Right lobe of liver (tissue), 6 donors: ENCODE measurements at regions not wholly inside any gene's neighbourhood (a gene's known extent, or its start where the extent isn't known, plus 50 kb on each side); places are given as distances from the start of the nearest gene placed in this dataset.

Source experiments
- ATAC-seq, 4 donors: fragments of 200-7000 bp; cut with Tn5 transposase; one replicate each; pipeline ENCODE4 v1.9.1; 2020; ENCODE audit warnings: mild to moderate bottlenecking in 4 of 4, moderate library complexity in 4 of 4
- DNase-seq, 3 donors: peaks; one replicate each; pipeline ENCODE4 v3.0.0-alpha.2; 2020
- H3K27ac ChIP-seq, 3 donors: fragments of 200-600 bp; one replicate each; pipeline ENCODE4 v1.8.0; 2022
- H3K27me3 ChIP-seq, 2 donors: fragments of 200-600 bp; one replicate each; pipeline ENCODE4 v1.8.0; 2022
- H3K36me3 ChIP-seq, 4 donors: fragments of 200-600 bp; sonication (generic) in 1 of 4; one replicate each; pipeline versions ENCODE4 v1.5.1 to v1.8.0; 2017 to 2022; ENCODE audit warnings: control low read depth in 1 of 4
- H3K4me1 ChIP-seq, 4 donors: fragments of 200-600 bp; sonication (generic) in 1 of 4; one replicate each; pipeline versions ENCODE4 v1.5.1 to v1.8.0; 2017 to 2022; ENCODE audit warnings: control low read depth in 1 of 4
- H3K4me3 ChIP-seq, 3 donors: fragments of 200-600 bp; one replicate each; pipeline ENCODE4 v1.8.0; 2022
- H3K9me3 ChIP-seq, 4 donors: fragments of 200-600 bp; sonication (generic) in 1 of 4; one replicate each; pipeline versions ENCODE4 v1.5.1 to v1.8.0; 2017 to 2022; ENCODE audit warnings: control low read depth in 1 of 4
- POLR2A ChIP-seq: fragments of 450-650 bp; IDR thresholded peaks from one replicate; pipeline ENCODE4 v1.6.1; 2017; ENCODE audit warnings: antibody characterized with exemption, mild to moderate bottlenecking
- WGBS: methylation state at CpG from one replicate; pipeline ENCODE4 v1.1.6; 2018; ENCODE audit warnings: low coverage, low lambda C conversion rate; ENCODE audit not compliant: insufficient coverage; ENCODE audit errors: missing lambda C conversion rate; 5-methylcytosine and 5-hydroxymethylcytosine counted together
- intact Hi-C, 2 donors: fragments of 100-400 bp; cut with DNase I; formaldehyde crosslinking; loops; one replicate each; pipeline versions ENCODE4 v1.11.2 to v1.14.1; 2022
- TF ChIP-seq, protein P1 (sequence below), 4 donors: fragments of 200-600 bp in 3 of 4; fragments of 450-650 bp in 1 of 4; IDR thresholded peaks; one replicate each; pipeline versions ENCODE4 v1.5.1 to v1.8.0; 2016 to 2022; ENCODE audit warnings: antibody characterized with exemption in 4 of 4, mild to moderate bottlenecking in 2 of 4
- donor health status: DM: no; HTN: yes; CAD: no.
- donor health status: DM: no; HTN: no; CAD: no.
- donor health status: DM: no; HTN: no; CAD: no.
- donor health status: DM: no; HTN: yes; CAD: no.
- donor health status: DM: no; HTN: yes; CAD: no.

DNA sequence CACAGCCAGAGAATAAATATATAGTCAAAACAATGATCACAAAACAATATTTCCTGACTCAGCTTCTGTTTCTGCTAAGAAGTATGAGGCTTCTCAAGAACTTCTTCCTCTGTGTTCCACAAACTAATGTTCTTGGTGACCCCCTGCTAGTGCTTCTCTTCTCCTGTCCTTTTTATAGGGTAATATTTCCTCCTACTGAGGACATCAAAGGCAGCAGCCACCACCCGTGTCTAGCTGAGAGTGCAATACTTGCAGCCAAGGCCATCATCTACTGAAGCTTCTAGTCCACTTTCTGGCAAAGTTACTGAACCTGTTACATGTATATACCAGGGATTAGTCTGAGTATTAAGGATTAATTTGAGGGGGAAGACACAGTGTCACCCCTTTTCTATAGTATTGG lies 83.7 kb upstream of the SLC12A2 start:
- Histone ChIP-seq H3K9me3 (no peaks in the 10 kb centered on the region), H3K4me1 (no peaks in the 10 kb centered on the region), H3K27ac (no peak overlapping the region), H3K36me3 (no peaks in the 10 kb centered on the region), H3K27me3 (no peaks in the 10 kb centered on the region), H3K4me3 (no peak overlapping the region)
- no peak for ATAC-seq
- TF ChIP-seq POLR2A = no peak
- TF ChIP-seq, protein P1, sequence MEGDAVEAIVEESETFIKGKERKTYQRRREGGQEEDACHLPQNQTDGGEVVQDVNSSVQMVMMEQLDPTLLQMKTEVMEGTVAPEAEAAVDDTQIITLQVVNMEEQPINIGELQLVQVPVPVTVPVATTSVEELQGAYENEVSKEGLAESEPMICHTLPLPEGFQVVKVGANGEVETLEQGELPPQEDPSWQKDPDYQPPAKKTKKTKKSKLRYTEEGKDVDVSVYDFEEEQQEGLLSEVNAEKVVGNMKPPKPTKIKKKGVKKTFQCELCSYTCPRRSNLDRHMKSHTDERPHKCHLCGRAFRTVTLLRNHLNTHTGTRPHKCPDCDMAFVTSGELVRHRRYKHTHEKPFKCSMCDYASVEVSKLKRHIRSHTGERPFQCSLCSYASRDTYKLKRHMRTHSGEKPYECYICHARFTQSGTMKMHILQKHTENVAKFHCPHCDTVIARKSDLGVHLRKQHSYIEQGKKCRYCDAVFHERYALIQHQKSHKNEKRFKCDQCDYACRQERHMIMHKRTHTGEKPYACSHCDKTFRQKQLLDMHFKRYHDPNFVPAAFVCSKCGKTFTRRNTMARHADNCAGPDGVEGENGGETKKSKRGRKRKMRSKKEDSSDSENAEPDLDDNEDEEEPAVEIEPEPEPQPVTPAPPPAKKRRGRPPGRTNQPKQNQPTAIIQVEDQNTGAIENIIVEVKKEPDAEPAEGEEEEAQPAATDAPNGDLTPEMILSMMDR (IDR thresholded peaks at IDR 0.05) = no peak
- no peak for DNase-seq
- intact Hi-C loops = no loop called here
- 60% methylated on average over 1 of the region's 1 CpG for WGBS

DNA sequence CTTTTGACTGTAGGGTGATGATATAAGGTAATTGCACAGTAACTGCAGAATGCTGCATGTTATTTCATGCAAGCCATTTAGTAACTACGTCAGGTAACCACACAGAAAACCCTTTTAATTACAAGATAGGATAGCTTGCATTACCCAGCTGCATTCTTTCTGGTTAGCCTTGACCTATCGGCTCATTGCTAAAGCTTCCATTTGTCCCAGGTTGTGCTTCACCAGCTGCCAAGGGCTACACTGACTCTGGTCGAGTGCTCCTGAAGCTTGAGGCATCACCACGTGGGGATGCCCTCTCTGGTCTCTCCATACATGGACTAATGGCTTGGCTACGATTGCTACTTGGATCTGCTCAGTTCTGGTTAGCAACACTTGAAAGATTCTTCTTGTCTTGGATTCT lies 81.1 kb upstream of the SLC12A2 start:
- H3K27ac ChIP-seq = no peak overlapping the region
- ATAC-seq (no peak), DNase-seq (no peak)
- H3K36me3 ChIP-seq = no peaks in the 10 kb centered on the region
- 95% methylated on average over 4 of the region's 5 CpGs for WGBS
- H3K27me3 ChIP-seq = no peaks in the 10 kb centered on the region
- intact Hi-C loops = no loop called here
- TF ChIP-seq POLR2A = no peak
- TF ChIP-seq, protein P1 (IDR thresholded peaks at IDR 0.05) = no peak
- H3K4me3 ChIP-seq = no peak overlapping the region
- no peaks in the 10 kb centered on the region for H3K4me1 ChIP-seq
- no peaks in the 10 kb centered on the region for H3K9me3 ChIP-seq

DNA sequence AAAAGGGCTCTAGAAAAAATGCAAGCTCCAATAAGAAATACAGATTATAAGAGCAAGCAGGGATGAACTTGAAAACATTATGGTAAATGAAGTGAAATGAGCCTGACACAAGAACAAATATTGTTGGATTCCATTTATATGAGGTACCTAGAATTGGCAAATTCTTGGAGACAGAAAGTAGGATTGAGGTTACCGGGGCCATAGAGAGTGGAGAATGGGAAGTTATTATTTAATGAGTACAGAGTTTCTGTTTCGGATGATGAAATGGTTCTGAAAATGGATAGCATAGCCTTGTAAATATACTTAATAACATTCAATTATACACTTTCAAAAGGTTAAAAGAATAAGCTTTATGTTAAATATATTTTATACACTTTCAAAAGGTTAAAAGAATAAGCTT lies 75.6 kb upstream of the SLC12A2 start:
- H3K36me3 ChIP-seq = no peaks in the 10 kb centered on the region
- TF ChIP-seq, protein P1 (IDR thresholded peaks at IDR 0.05) = no peak
- TF ChIP-seq POLR2A = no peak
- no peak for DNase-seq
- H3K27ac ChIP-seq = no peak overlapping the region
- intact Hi-C loops = no loop called here
- H3K27me3 ChIP-seq = no peaks in the 10 kb centered on the region
- ATAC-seq = peak in 1 of 4 donors; percentile 18
- no peaks in the 10 kb centered on the region for H3K9me3 ChIP-seq
- 71% methylated on average over 2 of the region's 2 CpGs for WGBS
- no peaks in the 10 kb centered on the region for H3K4me1 ChIP-seq
- H3K4me3 ChIP-seq = no peak overlapping the region

DNA sequence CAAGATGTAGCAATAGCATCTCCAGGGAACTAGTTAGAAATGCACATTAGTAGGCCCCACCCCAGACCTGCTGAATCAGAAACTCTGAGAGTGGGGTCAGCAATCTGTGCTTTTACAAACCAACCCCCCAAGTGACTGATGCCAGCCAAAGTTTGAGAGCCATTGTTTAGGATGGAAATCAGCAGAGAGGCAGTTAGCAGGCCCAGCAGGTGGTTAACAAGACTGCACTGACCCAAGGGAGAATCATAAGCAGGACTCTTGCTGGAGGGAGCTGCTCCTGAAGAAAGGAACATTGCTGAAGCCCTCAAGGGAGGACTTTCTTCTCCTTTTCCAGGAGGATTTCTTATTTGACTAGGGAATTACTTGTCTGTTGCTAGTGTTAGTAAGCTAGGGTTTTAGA lies 74.2 kb upstream of the SLC12A2 start:
- no peak for DNase-seq
- Histone ChIP-seq H3K9me3 (no peaks in the 10 kb centered on the region), H3K27ac (no peak overlapping the region), H3K4me3 (no peak overlapping the region), H3K27me3 (no peaks in the 10 kb centered on the region), H3K4me1 (no peaks in the 10 kb centered on the region), H3K36me3 (no peaks in the 10 kb centered on the region)
- TF ChIP-seq, protein P1 (IDR thresholded peaks at IDR 0.05) = no peak
- TF ChIP-seq POLR2A = no peak
- ATAC-seq = no peak
- intact Hi-C loops = no loop called here

DNA sequence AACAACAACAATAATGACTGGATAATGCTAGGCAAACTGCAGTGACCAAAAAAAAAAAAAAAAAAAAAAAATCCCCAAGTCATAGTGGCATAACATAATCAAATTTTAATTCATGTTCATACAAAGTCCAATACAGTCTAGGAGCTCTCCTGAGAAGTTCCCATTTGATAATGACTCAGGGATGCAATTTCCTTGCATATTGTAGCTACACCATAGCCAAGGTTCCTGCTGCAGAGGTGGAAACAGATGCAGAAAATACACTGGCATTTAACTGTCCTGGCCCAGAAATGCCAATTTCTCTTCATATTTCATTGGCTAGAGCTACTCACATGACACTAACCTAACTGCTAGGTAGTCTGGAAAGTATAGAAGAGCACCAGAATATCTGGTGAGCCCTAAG lies 72.2 kb upstream of the SLC12A2 start:
- ATAC-seq = no peak
- no peak for TF ChIP-seq POLR2A
- TF ChIP-seq, protein P1 (IDR thresholded peaks at IDR 0.05) = no peak
- intact Hi-C loops = no loop called here

More for the DNA sequence above, 72.2 kb upstream of the SLC12A2 start:
- no peak overlapping the region for H3K4me3 ChIP-seq
- no peaks in the 10 kb centered on the region for H3K36me3 ChIP-seq
- H3K9me3 ChIP-seq = no peaks in the 10 kb centered on the region
- no peaks in the 10 kb centered on the region for H3K27me3 ChIP-seq
- no peaks in the 10 kb centered on the region for H3K4me1 ChIP-seq
- DNase-seq = no peak
- no peak overlapping the region for H3K27ac ChIP-seq
